Panc1 (cell line): ENCODE measurements at regions not wholly inside any gene's neighbourhood (a gene's known extent, or its start where the extent isn't known, plus 50 kb on each side); places are given as distances from the start of the nearest gene placed in this dataset.

Source experiments
- ATAC-seq: fragments of 200-7000 bp; cut with Tn5 transposase; 2 replicates; pipeline ENCODE4 v1.9.1; 2020; ENCODE audit warnings: mild to moderate bottlenecking, moderate library complexity
- BruUV-seq: library from RNA; stranded (reverse); fragments of 400-500 nt; replicated peaks from 2 replicates; lab custom pipeline; 2021; lab: Mats Ljungman, UMichigan
- CTCF ChIA-PET: fragments of 300-600 bp; sonication (Branson Sonifier 250); formaldehyde crosslinking; loops from one replicate; lab custom pipeline; 2022; ENCODE audit warnings: antibody characterized with exemption; lab: Charles Lee
- POLR2A ChIA-PET: fragments of 300-600 bp; sonication (Branson Sonifier 250); formaldehyde crosslinking; loops from one replicate; lab custom pipeline; 2022; ENCODE audit warnings: antibody characterized with exemption; lab: Charles Lee
- DNase-seq: peaks from one replicate; pipeline ENCODE4 v3.0.0-alpha.2; 2010; ENCODE audit warnings: low read depth, low spot score
- H3K27ac ChIP-seq: 2 replicates; pipeline ENCODE4 v1.5.1; 2011; ENCODE audit warnings: mild to moderate bottlenecking, low read length, inconsistent platforms
- H3K27me3 ChIP-seq: fragments of 200-500 bp; sonication (Bioruptor generic); 2 replicates; pipeline ENCODE4 v1.6.0; 2014; ENCODE audit warnings: low read length, inconsistent platforms; ENCODE audit not compliant: control insufficient read depth, insufficient read depth
- H3K36me3 ChIP-seq: fragments of 200-500 bp; sonication (Bioruptor generic); 2 replicates; pipeline ENCODE4 v1.5.1; 2014; ENCODE audit warnings: inconsistent platforms, mild to moderate bottlenecking, low read length, moderate library complexity; ENCODE audit not compliant: control insufficient read depth, insufficient read depth
- H3K4me1 ChIP-seq: 2 replicates; pipeline ENCODE4 v1.5.1; 2011; ENCODE audit warnings: inconsistent platforms, mild to moderate bottlenecking, low read length, moderate library complexity; ENCODE audit not compliant: control insufficient read depth, insufficient read depth
- H3K4me3 ChIP-seq, 2 experiments: 2 replicates each; pipeline ENCODE4 v1.5.1; 2011 to 2012; ENCODE audit warnings: low read depth in 2 of 2, low read length in 2 of 2, mild to moderate bottlenecking in 2 of 2, inconsistent platforms in 1 of 2, moderate library complexity in 1 of 2
- H3K9me3 ChIP-seq: fragments of 200-500 bp; sonication (Bioruptor generic); 2 replicates; pipeline ENCODE4 v1.5.1; 2014; ENCODE audit warnings: low read depth, mild to moderate bottlenecking, inconsistent platforms, low read length, moderate library complexity; ENCODE audit not compliant: control insufficient read depth, insufficient read depth
- POLR2AphosphoS5 ChIP-seq: IDR thresholded peaks from 2 replicates; pipeline ENCODE4 v1.6.1; 2012; ENCODE audit warnings: mild to moderate bottlenecking, low read depth, low read length, moderate library complexity
- SIN3A ChIP-seq: IDR thresholded peaks from 2 replicates; pipeline ENCODE4 v1.6.1; 2012; ENCODE audit warnings: low read depth, mild to moderate bottlenecking, low read length, moderate library complexity, borderline replicate concordance; ENCODE audit not compliant: insufficient read depth
- TCF7L2 ChIP-seq: IDR thresholded peaks from 2 replicates; pipeline ENCODE4 v1.6.1; 2011; ENCODE audit warnings: mild to moderate bottlenecking, low read depth, low read length, inconsistent platforms
- in situ Hi-C: cut with HindIII; loops from 2 replicates; pipeline ENCODE4 v1.10.0; 2016; ENCODE audit warnings: low sequenced_read_pairs, low pct_unique_long_range_greater_than_20kb
- intact Hi-C: fragments of 100-400 bp; cut with micrococcal nuclease; formaldehyde crosslinking; loops from one replicate; pipeline ENCODE4 v1.10.0; 2022; ENCODE audit not compliant: unreplicated experiment
- TF ChIP-seq, protein P1 (sequence below): fragments of 450-650 bp; IDR thresholded peaks from 2 replicates; pipeline ENCODE4 v1.5.1; 2017; ENCODE audit warnings: mild to moderate bottlenecking
- TF ChIP-seq, protein P2 (sequence below), 2 experiments: IDR thresholded peaks; 2 replicates each; pipeline ENCODE4 v1.6.1; 2011 to 2012; ENCODE audit warnings: low read depth in 2 of 2, control low read depth in 1 of 2, low read length in 1 of 2, mild to moderate bottlenecking in 1 of 2, moderate library complexity in 1 of 2; ENCODE audit not compliant: insufficient read depth in 1 of 2

DNA sequence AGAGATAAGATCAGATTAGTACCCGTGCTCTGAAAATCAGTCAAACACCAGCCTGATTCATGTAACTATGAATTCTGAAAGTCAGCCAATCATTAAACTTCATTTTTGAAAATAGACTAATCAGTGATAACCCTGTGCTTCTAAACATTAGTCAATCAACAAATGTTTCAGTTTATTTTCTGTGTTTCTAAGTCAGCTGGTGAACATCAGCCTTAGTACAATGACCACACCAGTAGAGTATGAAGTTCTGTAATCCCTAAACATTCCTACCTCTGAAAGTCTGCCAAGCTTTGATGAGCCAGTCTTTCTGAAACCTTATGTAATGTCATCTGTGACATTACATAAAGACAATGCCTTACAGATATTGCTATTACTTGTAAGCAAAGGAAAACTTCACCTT is 807.4 kb upstream of the CRIM1 start:
- intact Hi-C loops (no loop called here), in situ Hi-C loops (no loop called here)
- ChIA-PET CTCF (no interaction called here), POLR2A (interaction anchor here (0.6 kb wide), 1 partner anchor 428 kb away, joined by 10 read pairs; no protein-coding TSS in a partner anchor)
- no peaks in the 10 kb centered on the region for H3K9me3 ChIP-seq
- H3K27ac ChIP-seq: no peak overlapping the region
- no peak for DNase-seq
- ATAC-seq: no peak
- H3K4me1 ChIP-seq: no peaks in the 10 kb centered on the region
- no TSS peak for BruUV-seq
- TF ChIP-seq, protein P1, sequence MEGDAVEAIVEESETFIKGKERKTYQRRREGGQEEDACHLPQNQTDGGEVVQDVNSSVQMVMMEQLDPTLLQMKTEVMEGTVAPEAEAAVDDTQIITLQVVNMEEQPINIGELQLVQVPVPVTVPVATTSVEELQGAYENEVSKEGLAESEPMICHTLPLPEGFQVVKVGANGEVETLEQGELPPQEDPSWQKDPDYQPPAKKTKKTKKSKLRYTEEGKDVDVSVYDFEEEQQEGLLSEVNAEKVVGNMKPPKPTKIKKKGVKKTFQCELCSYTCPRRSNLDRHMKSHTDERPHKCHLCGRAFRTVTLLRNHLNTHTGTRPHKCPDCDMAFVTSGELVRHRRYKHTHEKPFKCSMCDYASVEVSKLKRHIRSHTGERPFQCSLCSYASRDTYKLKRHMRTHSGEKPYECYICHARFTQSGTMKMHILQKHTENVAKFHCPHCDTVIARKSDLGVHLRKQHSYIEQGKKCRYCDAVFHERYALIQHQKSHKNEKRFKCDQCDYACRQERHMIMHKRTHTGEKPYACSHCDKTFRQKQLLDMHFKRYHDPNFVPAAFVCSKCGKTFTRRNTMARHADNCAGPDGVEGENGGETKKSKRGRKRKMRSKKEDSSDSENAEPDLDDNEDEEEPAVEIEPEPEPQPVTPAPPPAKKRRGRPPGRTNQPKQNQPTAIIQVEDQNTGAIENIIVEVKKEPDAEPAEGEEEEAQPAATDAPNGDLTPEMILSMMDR: no peak
- TF ChIP-seq TCF7L2 (no peak), POLR2AphosphoS5 (no peak), SIN3A (no peak)
- TF ChIP-seq, protein P2, sequence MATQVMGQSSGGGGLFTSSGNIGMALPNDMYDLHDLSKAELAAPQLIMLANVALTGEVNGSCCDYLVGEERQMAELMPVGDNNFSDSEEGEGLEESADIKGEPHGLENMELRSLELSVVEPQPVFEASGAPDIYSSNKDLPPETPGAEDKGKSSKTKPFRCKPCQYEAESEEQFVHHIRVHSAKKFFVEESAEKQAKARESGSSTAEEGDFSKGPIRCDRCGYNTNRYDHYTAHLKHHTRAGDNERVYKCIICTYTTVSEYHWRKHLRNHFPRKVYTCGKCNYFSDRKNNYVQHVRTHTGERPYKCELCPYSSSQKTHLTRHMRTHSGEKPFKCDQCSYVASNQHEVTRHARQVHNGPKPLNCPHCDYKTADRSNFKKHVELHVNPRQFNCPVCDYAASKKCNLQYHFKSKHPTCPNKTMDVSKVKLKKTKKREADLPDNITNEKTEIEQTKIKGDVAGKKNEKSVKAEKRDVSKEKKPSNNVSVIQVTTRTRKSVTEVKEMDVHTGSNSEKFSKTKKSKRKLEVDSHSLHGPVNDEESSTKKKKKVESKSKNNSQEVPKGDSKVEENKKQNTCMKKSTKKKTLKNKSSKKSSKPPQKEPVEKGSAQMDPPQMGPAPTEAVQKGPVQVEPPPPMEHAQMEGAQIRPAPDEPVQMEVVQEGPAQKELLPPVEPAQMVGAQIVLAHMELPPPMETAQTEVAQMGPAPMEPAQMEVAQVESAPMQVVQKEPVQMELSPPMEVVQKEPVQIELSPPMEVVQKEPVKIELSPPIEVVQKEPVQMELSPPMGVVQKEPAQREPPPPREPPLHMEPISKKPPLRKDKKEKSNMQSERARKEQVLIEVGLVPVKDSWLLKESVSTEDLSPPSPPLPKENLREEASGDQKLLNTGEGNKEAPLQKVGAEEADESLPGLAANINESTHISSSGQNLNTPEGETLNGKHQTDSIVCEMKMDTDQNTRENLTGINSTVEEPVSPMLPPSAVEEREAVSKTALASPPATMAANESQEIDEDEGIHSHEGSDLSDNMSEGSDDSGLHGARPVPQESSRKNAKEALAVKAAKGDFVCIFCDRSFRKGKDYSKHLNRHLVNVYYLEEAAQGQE (IDR thresholded peaks at IDR 0.05; ENCODE audit: insufficient read depth in 1 of 2, low read depth in 2 of 2, low read length in 1 of 2): no peak
- H3K36me3 ChIP-seq: no peaks in the 10 kb centered on the region
- H3K4me3 ChIP-seq: no peak overlapping the region
- no peaks in the 10 kb centered on the region for H3K27me3 ChIP-seq

DNA sequence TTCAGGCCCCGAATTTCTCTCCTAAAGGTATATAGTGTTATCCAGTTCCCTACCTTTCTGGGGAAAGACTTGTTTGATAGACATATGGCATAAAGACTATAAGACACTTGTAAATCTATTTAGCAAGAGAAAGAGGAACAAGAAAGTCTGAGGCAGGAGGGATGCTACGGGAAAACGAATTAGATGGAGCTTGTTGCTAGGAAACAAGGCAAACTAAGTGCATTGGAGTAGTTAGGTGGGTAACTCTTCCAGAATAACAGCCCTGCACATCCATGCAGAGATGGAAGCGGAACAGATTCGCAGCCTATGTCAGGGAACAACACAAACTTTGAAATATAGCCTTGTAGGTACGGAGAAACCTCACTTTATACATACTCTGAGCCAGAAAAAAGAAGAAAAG is 810.3 kb upstream of the CRIM1 start:
- Histone ChIP-seq H3K4me3 (no peak overlapping the region), H3K27ac (no peak overlapping the region), H3K36me3 (no peaks in the 10 kb centered on the region), H3K9me3 (no peaks in the 10 kb centered on the region), H3K4me1 (no peaks in the 10 kb centered on the region), H3K27me3 (no peaks in the 10 kb centered on the region)
- TF ChIP-seq TCF7L2: no peak
- no peak for TF ChIP-seq POLR2AphosphoS5
- TF ChIP-seq, protein P2 (IDR thresholded peaks at IDR 0.05; ENCODE audit: insufficient read depth in 1 of 2, low read depth in 2 of 2, low read length in 1 of 2): no peak
- TF ChIP-seq, protein P1: no peak
- no peak for TF ChIP-seq SIN3A
- POLR2A ChIA-PET: no interaction called here
- no peak for DNase-seq
- in situ Hi-C loops (no loop called here), intact Hi-C loops (no loop called here)
- BruUV-seq: no TSS peak
- ATAC-seq: no peak
- CTCF ChIA-PET: no interaction called here
